ENCODE measurements at regions not wholly inside any gene's neighbourhood (a gene's known extent, or its start where the extent isn't known, plus 50 kb on each side); places are given as distances from the start of the nearest gene placed in this dataset.

- TF ChIP-seq CTCF (IDR thresholded peaks at IDR 0.05): no peak
- TF ChIP-seq POLR2AphosphoS5 (IDR thresholded peaks at IDR 0.05): no peak
- TF ChIP-seq POLR2A (IDR thresholded peaks at IDR 0.05): no peak
Observed at GRCh38 chr16:62503073-62503472, 466.8 kb upstream of the CDH8 start.

Data from prostate gland (tissue), 2 donors.